Chondrocyte (in vitro differentiated cells): ENCODE measurements at regions not wholly inside any gene's neighbourhood (a gene's known extent, or its start where the extent isn't known, plus 50 kb on each side); places are given as distances from the start of the nearest gene placed in this dataset.

Source experiments
- DNase-seq: peaks from one replicate; pipeline ENCODE4 v3.0.0; 2021; ENCODE audit warnings: mixed read lengths, low spot score
- H3K27ac Mint-ChIP-seq: one replicate; pipeline ENCODE4 v1.8.0; 2021; ENCODE audit warnings: mild to moderate bottlenecking, moderate library complexity, mixed read lengths; ENCODE audit not compliant: unreplicated experiment
- H3K27me3 Mint-ChIP-seq: 2 replicates; pipeline ENCODE4 v1.8.0; 2021; ENCODE audit warnings: low read depth, mixed read lengths
- H3K36me3 Mint-ChIP-seq: 2 replicates; pipeline ENCODE4 v1.8.0; 2021; ENCODE audit warnings: low read depth, mixed read lengths
- H3K4me1 Mint-ChIP-seq: 2 replicates; pipeline ENCODE4 v1.8.0; 2021; ENCODE audit warnings: low read depth, mild to moderate bottlenecking, mixed read lengths
- H3K4me3 Mint-ChIP-seq: one replicate; pipeline ENCODE4 v1.8.0; 2021; ENCODE audit warnings: mild to moderate bottlenecking, moderate library complexity, mixed read lengths; ENCODE audit not compliant: unreplicated experiment
- H3K9me3 Mint-ChIP-seq: 2 replicates; pipeline ENCODE4 v1.8.0; 2021; ENCODE audit warnings: low read depth, mixed read lengths
- CTCF ChIP-seq: fragments of 200-600 bp; sonication (generic); IDR thresholded peaks from 2 replicates; pipeline ENCODE4 v1.5.0; 2021; ENCODE audit warnings: antibody characterized with exemption, mild to moderate bottlenecking, moderate library complexity

- no peak for TF ChIP-seq CTCF
- Mint-ChIP-seq H3K9me3 (no peaks in the 10 kb centered on the region), H3K36me3 (no peaks in the 10 kb centered on the region), H3K27ac (no peak overlapping the region), H3K4me1 (peaks cover 30% of the 10 kb centered on the region), H3K4me3 (no peak overlapping the region), H3K27me3 (no peaks in the 10 kb centered on the region)
- DNase-seq: no peak
Measured at GRCh38 chr14:86540636-86541247, 1010.8 kb downstream of the FLRT2 start.

GRCh38 chr14:86539361-86540070 is 1009.6 kb downstream of the FLRT2 start:
- H3K36me3 Mint-ChIP-seq: no peaks in the 10 kb centered on the region
- DNase-seq: no peak
- H3K4me1 Mint-ChIP-seq: peaks cover 30% of the 10 kb centered on the region
- no peak for TF ChIP-seq CTCF
- no peaks in the 10 kb centered on the region for H3K27me3 Mint-ChIP-seq
- no peaks in the 10 kb centered on the region for H3K9me3 Mint-ChIP-seq
- H3K27ac Mint-ChIP-seq: no peak overlapping the region
- H3K4me3 Mint-ChIP-seq: no peak overlapping the region

- no peak overlapping the region for H3K4me3 Mint-ChIP-seq
- H3K4me1 Mint-ChIP-seq: no peaks in the 10 kb centered on the region
- H3K27me3 Mint-ChIP-seq: no peaks in the 10 kb centered on the region
- no peak for DNase-seq
- no peaks in the 10 kb centered on the region for H3K36me3 Mint-ChIP-seq
- TF ChIP-seq CTCF: no peak
- no peak overlapping the region for H3K27ac Mint-ChIP-seq
- peaks cover 4% of the 10 kb centered on the region for H3K9me3 Mint-ChIP-seq
Measured at GRCh38 chr14:86533834-86534233, 1003.9 kb downstream of the FLRT2 start.

- Mint-ChIP-seq H3K4me1 (no peaks in the 10 kb centered on the region), H3K4me3 (no peak overlapping the region), H3K36me3 (no peaks in the 10 kb centered on the region), H3K27me3 (no peaks in the 10 kb centered on the region), H3K9me3 (peaks cover 4% of the 10 kb centered on the region), H3K27ac (no peak overlapping the region)
- no peak for DNase-seq
- no peak for TF ChIP-seq CTCF
Measured at GRCh38 chr14:86532219-86532618, 1002.3 kb downstream of the FLRT2 start.

GRCh38 chr14:86530457-86530856 is 1000.5 kb downstream of the FLRT2 start:
- H3K27me3 Mint-ChIP-seq: no peaks in the 10 kb centered on the region
- no peaks in the 10 kb centered on the region for H3K36me3 Mint-ChIP-seq
- TF ChIP-seq CTCF: no peak
- no peaks in the 10 kb centered on the region for H3K4me1 Mint-ChIP-seq
- H3K4me3 Mint-ChIP-seq: no peak overlapping the region
- no peak overlapping the region for H3K27ac Mint-ChIP-seq
- DNase-seq: no peak
- H3K9me3 Mint-ChIP-seq: peaks cover 4% of the 10 kb centered on the region
